GM20000 (cell line): ENCODE measurements at regions not wholly inside any gene's neighbourhood (a gene's known extent, or its start where the extent isn't known, plus 50 kb on each side); places are given as distances from the start of the nearest gene placed in this dataset.
A peak's percentile ranks its signal among the peaks of the same experiment; 100 is the strongest.

Experiments used
- DNase-seq: peaks from one replicate; pipeline ENCODE4 v3.0.0; 2012; ENCODE audit warnings: low spot score
- TF ChIP-seq, protein P1 (sequence below): IDR thresholded peaks from 2 replicates; pipeline ENCODE4 v1.5.1; 2012; ENCODE audit warnings: mild to moderate bottlenecking, control low read depth; ENCODE audit errors: extremely low read depth, missing control alignments

DNA sequence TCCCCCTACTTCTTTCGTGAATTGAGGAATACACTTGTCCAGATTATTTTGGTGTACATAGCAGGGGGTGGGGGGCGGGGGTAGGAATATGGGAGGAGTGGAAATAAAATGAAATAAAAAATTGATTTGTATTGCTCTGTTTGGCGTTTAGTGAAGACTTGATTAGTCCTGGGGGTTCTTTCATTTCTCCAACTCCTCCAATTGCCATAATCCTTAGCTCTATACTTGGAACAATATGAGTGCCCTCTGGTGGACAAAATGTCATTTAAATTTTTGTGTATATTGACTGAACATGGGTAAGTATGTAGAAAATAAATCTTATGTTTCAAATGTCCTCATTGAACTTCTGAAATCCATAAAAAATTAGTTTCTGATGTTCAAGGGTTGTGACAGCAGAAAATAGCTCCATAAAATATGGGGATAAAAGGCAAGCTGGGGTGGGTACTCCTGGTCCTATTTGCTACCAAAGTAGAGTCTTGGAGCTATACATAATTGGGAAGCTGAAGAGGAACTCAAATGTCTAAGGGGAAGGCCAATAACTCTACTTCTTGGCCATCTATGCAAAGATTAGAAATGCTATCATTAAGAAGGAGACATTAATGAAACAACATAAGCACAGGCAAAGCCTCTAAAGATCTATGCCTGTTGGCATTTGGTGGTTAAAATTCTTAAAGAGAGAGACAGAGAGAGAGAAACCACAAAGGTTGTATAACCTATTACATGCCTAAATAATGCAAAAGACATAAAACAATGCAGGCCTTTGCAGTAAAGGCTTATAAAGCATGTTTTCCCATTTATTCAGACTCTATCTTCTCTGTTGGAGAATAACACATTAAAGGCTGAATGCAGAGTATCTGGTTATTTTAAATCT lies 421.6 kb downstream of the METTL15 start:
- TF ChIP-seq, protein P1, sequence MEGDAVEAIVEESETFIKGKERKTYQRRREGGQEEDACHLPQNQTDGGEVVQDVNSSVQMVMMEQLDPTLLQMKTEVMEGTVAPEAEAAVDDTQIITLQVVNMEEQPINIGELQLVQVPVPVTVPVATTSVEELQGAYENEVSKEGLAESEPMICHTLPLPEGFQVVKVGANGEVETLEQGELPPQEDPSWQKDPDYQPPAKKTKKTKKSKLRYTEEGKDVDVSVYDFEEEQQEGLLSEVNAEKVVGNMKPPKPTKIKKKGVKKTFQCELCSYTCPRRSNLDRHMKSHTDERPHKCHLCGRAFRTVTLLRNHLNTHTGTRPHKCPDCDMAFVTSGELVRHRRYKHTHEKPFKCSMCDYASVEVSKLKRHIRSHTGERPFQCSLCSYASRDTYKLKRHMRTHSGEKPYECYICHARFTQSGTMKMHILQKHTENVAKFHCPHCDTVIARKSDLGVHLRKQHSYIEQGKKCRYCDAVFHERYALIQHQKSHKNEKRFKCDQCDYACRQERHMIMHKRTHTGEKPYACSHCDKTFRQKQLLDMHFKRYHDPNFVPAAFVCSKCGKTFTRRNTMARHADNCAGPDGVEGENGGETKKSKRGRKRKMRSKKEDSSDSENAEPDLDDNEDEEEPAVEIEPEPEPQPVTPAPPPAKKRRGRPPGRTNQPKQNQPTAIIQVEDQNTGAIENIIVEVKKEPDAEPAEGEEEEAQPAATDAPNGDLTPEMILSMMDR: no peak
- peak; percentile 39 for DNase-seq

DNA sequence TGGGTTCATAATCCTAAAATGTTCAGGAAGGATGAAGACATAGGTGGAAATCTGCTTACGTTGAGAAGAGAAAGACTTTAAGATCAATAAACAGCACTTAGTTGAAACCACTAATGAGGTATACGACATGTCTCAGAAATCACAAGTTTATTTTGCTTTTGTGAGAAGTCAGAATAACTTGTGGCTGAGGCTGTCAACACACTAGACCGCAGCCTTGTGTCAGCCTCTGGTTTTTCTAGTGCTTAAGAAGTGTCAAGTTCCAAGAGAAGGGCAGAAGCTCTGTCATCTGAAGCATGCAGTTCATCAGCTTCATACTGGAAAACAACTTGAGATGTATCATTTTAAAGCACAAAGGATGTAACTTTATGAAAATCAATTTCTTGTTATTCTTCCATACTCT lies 420.9 kb downstream of the METTL15 start:
- no peak for DNase-seq
- TF ChIP-seq, protein P1: no peak

- TF ChIP-seq, protein P1: no peak
- DNase-seq: no peak
Observed at GRCh38 chr11:28528217-28528616, 420.0 kb downstream of the METTL15 start.

GRCh38 chr11:28526406-28526751 lies 418.2 kb downstream of the METTL15 start:
- TF ChIP-seq, protein P1: no peak
- DNase-seq: no peak

- DNase-seq: no peak
Observed at GRCh38 chr11:28525636-28526405, 417.6 kb downstream of the METTL15 start.

GRCh38 chr11:28524098-28524497 lies 415.9 kb downstream of the METTL15 start:
- DNase-seq: no peak
- TF ChIP-seq, protein P1: no peak

More at GRCh38 chr11:28525636-28526405, 417.6 kb downstream of the METTL15 start:
- TF ChIP-seq, protein P1: no peak

GRCh38 chr11:28521075-28521474 lies 412.9 kb downstream of the METTL15 start:
- TF ChIP-seq, protein P1: no peak
- DNase-seq: no peak
